ENCODE measurements at regions not wholly inside any gene's neighbourhood (a gene's known extent, or its start where the extent isn't known, plus 50 kb on each side); places are given as distances from the start of the nearest gene placed in this dataset.
A peak's percentile ranks its signal among the peaks of the same experiment; 100 is the strongest.

DNA sequence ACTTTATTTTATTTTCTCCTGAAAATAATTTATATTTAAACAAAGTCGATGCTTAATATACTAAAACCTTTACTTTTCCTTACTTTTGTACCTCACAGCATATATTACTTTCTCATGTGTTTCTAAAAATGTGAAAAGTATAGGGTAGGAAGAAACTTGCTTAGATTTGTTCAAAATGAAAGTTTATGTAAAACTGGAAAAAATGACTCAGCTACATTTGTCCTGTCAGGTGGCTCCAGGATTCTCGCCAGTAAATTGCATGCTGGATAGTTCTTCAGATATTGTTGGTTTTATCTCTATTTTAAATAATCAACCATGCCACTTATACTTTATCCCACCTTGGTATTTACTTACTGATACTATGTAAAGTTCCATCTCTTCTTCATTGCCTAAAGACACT, 159.2 kb upstream of the NDST4 start:
- no peak for DNase-seq (ENCODE audit: low read depth in 1 of 2, low spot score in 1 of 2)
- TF ChIP-seq SPI1 (IDR thresholded peaks at IDR 0.05; ENCODE audit: borderline replicate concordance, low read depth) (no peak), GABPA (IDR thresholded peaks at IDR 0.05; ENCODE audit: low read depth) (no peak), POLR2AphosphoS5 (IDR thresholded peaks at IDR 0.05; ENCODE audit: low read depth) (no peak)
- TF ChIP-seq, protein P1, sequence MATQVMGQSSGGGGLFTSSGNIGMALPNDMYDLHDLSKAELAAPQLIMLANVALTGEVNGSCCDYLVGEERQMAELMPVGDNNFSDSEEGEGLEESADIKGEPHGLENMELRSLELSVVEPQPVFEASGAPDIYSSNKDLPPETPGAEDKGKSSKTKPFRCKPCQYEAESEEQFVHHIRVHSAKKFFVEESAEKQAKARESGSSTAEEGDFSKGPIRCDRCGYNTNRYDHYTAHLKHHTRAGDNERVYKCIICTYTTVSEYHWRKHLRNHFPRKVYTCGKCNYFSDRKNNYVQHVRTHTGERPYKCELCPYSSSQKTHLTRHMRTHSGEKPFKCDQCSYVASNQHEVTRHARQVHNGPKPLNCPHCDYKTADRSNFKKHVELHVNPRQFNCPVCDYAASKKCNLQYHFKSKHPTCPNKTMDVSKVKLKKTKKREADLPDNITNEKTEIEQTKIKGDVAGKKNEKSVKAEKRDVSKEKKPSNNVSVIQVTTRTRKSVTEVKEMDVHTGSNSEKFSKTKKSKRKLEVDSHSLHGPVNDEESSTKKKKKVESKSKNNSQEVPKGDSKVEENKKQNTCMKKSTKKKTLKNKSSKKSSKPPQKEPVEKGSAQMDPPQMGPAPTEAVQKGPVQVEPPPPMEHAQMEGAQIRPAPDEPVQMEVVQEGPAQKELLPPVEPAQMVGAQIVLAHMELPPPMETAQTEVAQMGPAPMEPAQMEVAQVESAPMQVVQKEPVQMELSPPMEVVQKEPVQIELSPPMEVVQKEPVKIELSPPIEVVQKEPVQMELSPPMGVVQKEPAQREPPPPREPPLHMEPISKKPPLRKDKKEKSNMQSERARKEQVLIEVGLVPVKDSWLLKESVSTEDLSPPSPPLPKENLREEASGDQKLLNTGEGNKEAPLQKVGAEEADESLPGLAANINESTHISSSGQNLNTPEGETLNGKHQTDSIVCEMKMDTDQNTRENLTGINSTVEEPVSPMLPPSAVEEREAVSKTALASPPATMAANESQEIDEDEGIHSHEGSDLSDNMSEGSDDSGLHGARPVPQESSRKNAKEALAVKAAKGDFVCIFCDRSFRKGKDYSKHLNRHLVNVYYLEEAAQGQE (IDR thresholded peaks at IDR 0.05; ENCODE audit: insufficient replicate concordance, low read depth): no peak
- TF ChIP-seq, protein P2, sequence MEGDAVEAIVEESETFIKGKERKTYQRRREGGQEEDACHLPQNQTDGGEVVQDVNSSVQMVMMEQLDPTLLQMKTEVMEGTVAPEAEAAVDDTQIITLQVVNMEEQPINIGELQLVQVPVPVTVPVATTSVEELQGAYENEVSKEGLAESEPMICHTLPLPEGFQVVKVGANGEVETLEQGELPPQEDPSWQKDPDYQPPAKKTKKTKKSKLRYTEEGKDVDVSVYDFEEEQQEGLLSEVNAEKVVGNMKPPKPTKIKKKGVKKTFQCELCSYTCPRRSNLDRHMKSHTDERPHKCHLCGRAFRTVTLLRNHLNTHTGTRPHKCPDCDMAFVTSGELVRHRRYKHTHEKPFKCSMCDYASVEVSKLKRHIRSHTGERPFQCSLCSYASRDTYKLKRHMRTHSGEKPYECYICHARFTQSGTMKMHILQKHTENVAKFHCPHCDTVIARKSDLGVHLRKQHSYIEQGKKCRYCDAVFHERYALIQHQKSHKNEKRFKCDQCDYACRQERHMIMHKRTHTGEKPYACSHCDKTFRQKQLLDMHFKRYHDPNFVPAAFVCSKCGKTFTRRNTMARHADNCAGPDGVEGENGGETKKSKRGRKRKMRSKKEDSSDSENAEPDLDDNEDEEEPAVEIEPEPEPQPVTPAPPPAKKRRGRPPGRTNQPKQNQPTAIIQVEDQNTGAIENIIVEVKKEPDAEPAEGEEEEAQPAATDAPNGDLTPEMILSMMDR (IDR thresholded peaks at IDR 0.05; ENCODE audit: insufficient read depth, low read length): no peak
- no peak overlapping the region; the same call in 1 of the 2 replicates for H3K27ac ChIP-seq (replicated peaks)
- H3K4me3 ChIP-seq (replicated peaks; ENCODE audit: insufficient read depth, low read length): no peak overlapping the region
- no peaks in the 10 kb centered on the region for H3K27me3 ChIP-seq (ENCODE audit: insufficient read depth, poor library complexity, severe bottlenecking)

DNA sequence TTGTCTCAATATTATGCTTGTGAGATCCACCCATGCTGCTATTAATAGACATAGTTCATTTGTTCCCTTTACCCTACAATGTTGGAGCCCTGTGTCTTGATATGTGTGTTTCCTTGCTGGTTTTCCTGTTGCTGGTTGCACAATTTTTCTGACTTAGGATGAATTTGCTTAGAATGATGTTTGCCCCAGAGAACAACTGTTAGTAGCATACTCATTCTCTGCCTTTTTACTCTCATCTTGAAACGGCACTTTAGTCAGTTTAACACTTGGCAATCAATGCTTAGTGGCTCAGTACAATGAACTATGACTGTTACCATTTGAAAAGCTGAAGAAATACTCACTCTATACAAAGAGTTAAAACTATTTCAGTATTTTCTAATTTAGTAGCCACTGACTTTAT, 158.8 kb upstream of the NDST4 start:
- TF ChIP-seq GABPA (IDR thresholded peaks at IDR 0.05; ENCODE audit: low read depth) (no peak), POLR2AphosphoS5 (IDR thresholded peaks at IDR 0.05; ENCODE audit: low read depth) (no peak), SPI1 (IDR thresholded peaks at IDR 0.05; ENCODE audit: borderline replicate concordance, low read depth) (no peak)
- TF ChIP-seq, protein P1 (IDR thresholded peaks at IDR 0.05; ENCODE audit: insufficient replicate concordance, low read depth): no peak
- TF ChIP-seq, protein P2 (IDR thresholded peaks at IDR 0.05; ENCODE audit: insufficient read depth, low read length): no peak
- Histone ChIP-seq H3K27me3 (ENCODE audit: insufficient read depth, poor library complexity, severe bottlenecking) (no peaks in the 10 kb centered on the region), H3K27ac (replicated peaks) (no peak overlapping the region; the same call in 1 of the 2 replicates), H3K4me3 (replicated peaks; ENCODE audit: insufficient read depth, low read length) (no peak overlapping the region)
- DNase-seq (ENCODE audit: low read depth in 1 of 2, low spot score in 1 of 2): peak in 1 of 2 experiments; percentile 9

DNA sequence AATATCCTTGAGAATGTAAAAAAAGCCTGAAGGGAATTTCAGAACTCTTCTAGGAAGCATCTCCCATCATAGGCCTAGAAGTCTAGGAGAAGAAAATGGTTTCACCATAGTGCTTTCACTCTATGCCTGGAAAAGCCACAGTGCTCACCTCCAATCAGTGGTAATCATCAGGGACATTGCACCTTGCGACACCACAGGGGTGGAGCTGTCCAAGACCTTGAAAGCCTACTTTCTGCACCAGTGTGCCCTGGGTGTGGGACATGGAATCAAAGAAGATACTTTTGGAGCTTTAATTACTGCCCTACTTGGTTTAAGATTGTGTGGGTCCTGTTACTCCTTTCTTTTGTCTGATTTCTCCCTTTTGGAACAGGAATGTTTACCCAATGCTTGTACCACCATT, 146.8 kb upstream of the NDST4 start:
- no peak for DNase-seq (ENCODE audit: low read depth in 1 of 2, low spot score in 1 of 2)
- Histone ChIP-seq H3K27ac (replicated peaks) (no peak overlapping the region), H3K27me3 (ENCODE audit: insufficient read depth, poor library complexity, severe bottlenecking) (no peaks in the 10 kb centered on the region), H3K4me3 (replicated peaks; ENCODE audit: insufficient read depth, low read length) (no peak overlapping the region)
- TF ChIP-seq, protein P1 (IDR thresholded peaks at IDR 0.05; ENCODE audit: insufficient replicate concordance, low read depth): peak; percentile 52
- no peak for TF ChIP-seq SPI1 (IDR thresholded peaks at IDR 0.05; ENCODE audit: borderline replicate concordance, low read depth)
- TF ChIP-seq POLR2AphosphoS5 (IDR thresholded peaks at IDR 0.05; ENCODE audit: low read depth): no peak
- TF ChIP-seq GABPA (IDR thresholded peaks at IDR 0.05; ENCODE audit: low read depth): no peak

Measured in HL-60 (cell line).